NCI-H2107 treated with DMSO at 0.1 percent for 48 hours (cell line): ENCODE measurements at regions not wholly inside any gene's neighbourhood (a gene's known extent, or its start where the extent isn't known, plus 50 kb on each side); places are given as distances from the start of the nearest gene placed in this dataset.
"Not testable (repeated sequence)": the region's sequence is repeated elsewhere in the genome, so short reads cannot be mapped to it uniquely, and the experiment has no call there.

Experiments
- DNase-seq: peaks from one replicate; lab custom pipeline; 2025; ENCODE audit not compliant: unreplicated experiment; lab: John Stamatoyannopoulos, UW

GRCh38 chr11:100576718-100577021 lies 110.4 kb upstream of the ARHGAP42 start:
- no peak for DNase-seq

GRCh38 chr11:100578831-100579311 lies 108.2 kb upstream of the ARHGAP42 start:
- DNase-seq, result no peak

- no peak for DNase-seq
Measured at GRCh38 chr11:100581318-100581717, 105.8 kb upstream of the ARHGAP42 start.

GRCh38 chr11:100584201-100584985 lies 102.7 kb upstream of the ARHGAP42 start:
- DNase-seq, result no peak

- no peak for DNase-seq
Measured at GRCh38 chr11:100585728-100586127, 101.4 kb upstream of the ARHGAP42 start.

GRCh38 chr11:100586361-100587101 lies 100.6 kb upstream of the ARHGAP42 start:
- no peak for DNase-seq

- DNase-seq, result no peak
Measured at GRCh38 chr11:100592619-100593260, 94.3 kb upstream of the ARHGAP42 start.

- no peak for DNase-seq
Measured at GRCh38 chr11:100593291-100593690, 93.8 kb upstream of the ARHGAP42 start.

- no peak for DNase-seq
Measured at GRCh38 chr11:100594320-100594719, 92.8 kb upstream of the ARHGAP42 start.

GRCh38 chr11:100600941-100601340 lies 86.1 kb upstream of the ARHGAP42 start:
- no peak for DNase-seq

- no peak for DNase-seq
Measured at GRCh38 chr11:100602716-100603115, 84.4 kb upstream of the ARHGAP42 start.

- not testable (repeated sequence) for DNase-seq
Measured at GRCh38 chr11:100607761-100608160, 79.3 kb upstream of the ARHGAP42 start.

GRCh38 chr11:100612766-100613165 lies 74.3 kb upstream of the ARHGAP42 start:
- no peak for DNase-seq

GRCh38 chr11:100618914-100619313 lies 68.2 kb upstream of the ARHGAP42 start:
- DNase-seq, result no peak

GRCh38 chr11:100619484-100619883 lies 67.6 kb upstream of the ARHGAP42 start:
- no peak for DNase-seq

GRCh38 chr11:100622404-100622803 lies 64.7 kb upstream of the ARHGAP42 start:
- DNase-seq, result no peak

GRCh38 chr11:100624346-100624745 lies 62.7 kb upstream of the ARHGAP42 start:
- DNase-seq, result no peak

- DNase-seq, result no peak
Measured at GRCh38 chr11:100625041-100625440, 62.0 kb upstream of the ARHGAP42 start.

GRCh38 chr11:100629671-100630070 lies 57.4 kb upstream of the ARHGAP42 start:
- no peak for DNase-seq

- no peak for DNase-seq
Measured at GRCh38 chr11:100630898-100631297, 56.2 kb upstream of the ARHGAP42 start.

GRCh38 chr11:100631316-100631715 lies 55.8 kb upstream of the ARHGAP42 start:
- no peak for DNase-seq

GRCh38 chr11:100632941-100633452 lies 54.1 kb upstream of the ARHGAP42 start:
- DNase-seq, result no peak
